SK-N-SH treated with all-trans-retinoic acid at 6 μM for 48 hours (cell line): ENCODE measurements at regions not wholly inside any gene's neighbourhood (a gene's known extent, or its start where the extent isn't known, plus 50 kb on each side); places are given as distances from the start of the nearest gene placed in this dataset.

Source experiments
- ATAC-seq: fragments of 200-7000 bp; cut with Tn5 transposase; 3 replicates; pipeline ENCODE4 v1.9.1; 2020; ENCODE audit warnings: mild to moderate bottlenecking, moderate library complexity
- ARNTL ChIP-seq: fragments of 450-650 bp; formaldehyde crosslinking; IDR thresholded peaks from 2 replicates; pipeline ENCODE4 v1.5.0; 2020; ENCODE audit warnings: low read depth, mild to moderate bottlenecking, moderate library complexity, borderline replicate concordance
- BACH2 ChIP-seq: fragments of 250-450 bp; sonication (Bioruptor Pico); IDR thresholded peaks from 2 replicates; pipeline ENCODE4 v1.9.0; 2021; ENCODE audit warnings: mild to moderate bottlenecking, borderline replicate concordance
- CSDC2 ChIP-seq: fragments of 250-450 bp; sonication (Bioruptor Pico); IDR thresholded peaks from 2 replicates; pipeline ENCODE4 v1.5.0; 2020; ENCODE audit warnings: mild to moderate bottlenecking, moderate library complexity
- ESRRG ChIP-seq: fragments of 250-450 bp; sonication (Bioruptor Pico); IDR thresholded peaks from 2 replicates; pipeline ENCODE4 v1.6.1; 2021; ENCODE audit warnings: mild to moderate bottlenecking
- GLIS3 ChIP-seq: fragments of 250-450 bp; sonication (Bioruptor Pico); IDR thresholded peaks from 2 replicates; pipeline ENCODE4 v1.5.0; 2020; ENCODE audit warnings: mild to moderate bottlenecking, moderate library complexity
- ISL1 ChIP-seq: fragments of 250-450 bp; sonication (Bioruptor Pico); IDR thresholded peaks from 2 replicates; pipeline ENCODE4 v2.1.2; 2022; ENCODE audit warnings: mild to moderate bottlenecking, moderate library complexity
- OSR1 ChIP-seq: fragments of 250-450 bp; sonication (Bioruptor Pico); IDR thresholded peaks from 2 replicates; pipeline ENCODE4 v1.8.0; 2022; ENCODE audit warnings: moderate library complexity, mild to moderate bottlenecking, inconsistent platforms
- PPARA ChIP-seq: fragments of 250-450 bp; sonication (Bioruptor Pico); IDR thresholded peaks from 2 replicates; pipeline ENCODE4 v1.5.0; 2020; ENCODE audit warnings: mild to moderate bottlenecking, borderline replicate concordance
- RARB ChIP-seq: fragments of 250-450 bp; sonication (Bioruptor Pico); IDR thresholded peaks from 2 replicates; pipeline ENCODE4 v1.8.0; 2021; ENCODE audit warnings: mild to moderate bottlenecking, moderate library complexity
- TCF4 ChIP-seq: fragments of 250-450 bp; sonication (Bioruptor Pico); IDR thresholded peaks from 2 replicates; pipeline ENCODE4 v1.8.0; 2021; ENCODE audit warnings: mild to moderate bottlenecking, moderate library complexity, borderline replicate concordance
- ZC3H10 ChIP-seq: fragments of 250-450 bp; sonication (Bioruptor Pico); IDR thresholded peaks from 2 replicates; pipeline ENCODE4 v1.5.1; 2021; ENCODE audit warnings: mild to moderate bottlenecking, moderate library complexity
- ZFP3 ChIP-seq: fragments of 250-450 bp; sonication (Bioruptor Pico); IDR thresholded peaks from 2 replicates; pipeline ENCODE4 v1.5.0; 2020; ENCODE audit warnings: mild to moderate bottlenecking, moderate library complexity
- ZFP30 ChIP-seq: fragments of 450-650 bp; formaldehyde crosslinking; IDR thresholded peaks from 2 replicates; pipeline ENCODE4 v1.5.0; 2022; ENCODE audit warnings: mild to moderate bottlenecking, moderate library complexity
- ZNF565 ChIP-seq: fragments of 450-650 bp; formaldehyde crosslinking; conservative IDR thresholded peaks from 2 replicates; pipeline ENCODE4 v1.5.0; 2020; ENCODE audit warnings: low read depth, mild to moderate bottlenecking, moderate library complexity
- ZNF70 ChIP-seq: fragments of 450-650 bp; formaldehyde crosslinking; IDR thresholded peaks from 2 replicates; pipeline ENCODE4 v1.5.0; 2020; ENCODE audit warnings: mild to moderate bottlenecking, moderate library complexity
- ZNF8 ChIP-seq: fragments of 450-650 bp; formaldehyde crosslinking; IDR thresholded peaks from 2 replicates; pipeline ENCODE4 v1.5.0; 2020; ENCODE audit warnings: mild to moderate bottlenecking, moderate library complexity
- TF ChIP-seq, protein P1 (sequence below): fragments of 250-450 bp; sonication (Bioruptor Pico); IDR thresholded peaks from 2 replicates; pipeline ENCODE4 v1.5.1; 2020; ENCODE audit warnings: low read depth, mild to moderate bottlenecking, moderate library complexity
- TF ChIP-seq, protein P2 (sequence below): fragments of 250-450 bp; sonication (Bioruptor Pico); IDR thresholded peaks from 2 replicates; pipeline ENCODE4 v1.8.0; 2020; ENCODE audit warnings: mild to moderate bottlenecking, moderate library complexity, borderline replicate concordance
- TF ChIP-seq, protein P3 (sequence below): fragments of 250-450 bp; sonication (Bioruptor Pico); IDR thresholded peaks from 2 replicates; pipeline ENCODE4 v1.5.0; 2020; ENCODE audit warnings: mild to moderate bottlenecking, moderate library complexity
- TF ChIP-seq, protein P4 (sequence below): fragments of 250-450 bp; sonication (Bioruptor Pico); IDR thresholded peaks from 2 replicates; pipeline ENCODE4 v1.5.1; 2021; ENCODE audit warnings: mild to moderate bottlenecking, moderate library complexity
- TF ChIP-seq, protein P5 (sequence below): fragments of 250-450 bp; sonication (Bioruptor Pico); IDR thresholded peaks from 2 replicates; pipeline ENCODE4 v1.8.0; 2021; ENCODE audit warnings: low read depth, mild to moderate bottlenecking, moderate library complexity, borderline replicate concordance

DNA sequence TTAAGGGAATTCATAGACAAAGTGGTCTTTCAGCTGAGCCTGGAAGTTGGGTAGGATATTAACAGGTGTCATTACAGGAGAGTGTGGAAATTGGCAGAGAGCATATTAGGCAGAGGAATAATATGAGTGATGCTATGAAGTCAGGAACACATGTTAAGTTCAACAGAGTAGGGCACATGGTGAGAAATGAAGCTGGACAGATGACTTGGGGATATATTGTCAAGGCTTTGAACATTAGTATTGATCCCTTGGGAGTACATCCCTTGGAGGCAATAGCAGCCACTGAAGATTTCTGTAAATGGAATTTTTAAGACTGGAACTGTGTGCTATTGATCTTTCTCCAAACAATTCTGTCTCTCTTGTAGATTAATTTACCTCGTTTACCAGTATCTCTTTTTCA is 170.7 kb downstream of the SCG2 start:
- no peak for TF ChIP-seq ZFP30
- TF ChIP-seq, protein P1, sequence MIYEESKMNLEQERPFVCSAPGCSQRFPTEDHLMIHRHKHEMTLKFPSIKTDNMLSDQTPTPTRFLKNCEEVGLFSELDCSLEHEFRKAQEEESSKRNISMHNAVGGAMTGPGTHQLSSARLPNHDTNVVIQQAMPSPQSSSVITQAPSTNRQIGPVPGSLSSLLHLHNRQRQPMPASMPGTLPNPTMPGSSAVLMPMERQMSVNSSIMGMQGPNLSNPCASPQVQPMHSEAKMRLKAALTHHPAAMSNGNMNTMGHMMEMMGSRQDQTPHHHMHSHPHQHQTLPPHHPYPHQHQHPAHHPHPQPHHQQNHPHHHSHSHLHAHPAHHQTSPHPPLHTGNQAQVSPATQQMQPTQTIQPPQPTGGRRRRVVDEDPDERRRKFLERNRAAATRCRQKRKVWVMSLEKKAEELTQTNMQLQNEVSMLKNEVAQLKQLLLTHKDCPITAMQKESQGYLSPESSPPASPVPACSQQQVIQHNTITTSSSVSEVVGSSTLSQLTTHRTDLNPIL, result no peak
- TF ChIP-seq ISL1 (CRISPR knock-in tag), result no peak
- no peak for TF ChIP-seq ESRRG (CRISPR knock-in tag)
- TF ChIP-seq, protein P2, sequence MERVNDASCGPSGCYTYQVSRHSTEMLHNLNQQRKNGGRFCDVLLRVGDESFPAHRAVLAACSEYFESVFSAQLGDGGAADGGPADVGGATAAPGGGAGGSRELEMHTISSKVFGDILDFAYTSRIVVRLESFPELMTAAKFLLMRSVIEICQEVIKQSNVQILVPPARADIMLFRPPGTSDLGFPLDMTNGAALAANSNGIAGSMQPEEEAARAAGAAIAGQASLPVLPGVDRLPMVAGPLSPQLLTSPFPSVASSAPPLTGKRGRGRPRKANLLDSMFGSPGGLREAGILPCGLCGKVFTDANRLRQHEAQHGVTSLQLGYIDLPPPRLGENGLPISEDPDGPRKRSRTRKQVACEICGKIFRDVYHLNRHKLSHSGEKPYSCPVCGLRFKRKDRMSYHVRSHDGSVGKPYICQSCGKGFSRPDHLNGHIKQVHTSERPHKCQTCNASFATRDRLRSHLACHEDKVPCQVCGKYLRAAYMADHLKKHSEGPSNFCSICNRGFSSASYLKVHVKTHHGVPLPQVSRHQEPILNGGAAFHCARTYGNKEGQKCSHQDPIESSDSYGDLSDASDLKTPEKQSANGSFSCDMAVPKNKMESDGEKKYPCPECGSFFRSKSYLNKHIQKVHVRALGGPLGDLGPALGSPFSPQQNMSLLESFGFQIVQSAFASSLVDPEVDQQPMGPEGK (CRISPR knock-in tag), result no peak
- no peak for TF ChIP-seq BACH2 (CRISPR knock-in tag)
- TF ChIP-seq ZNF8 (CRISPR knock-in tag), result no peak
- TF ChIP-seq PPARA (CRISPR knock-in tag), result no peak
- no peak for TF ChIP-seq ZNF70
- no peak for TF ChIP-seq GLIS3
- TF ChIP-seq, protein P3, sequence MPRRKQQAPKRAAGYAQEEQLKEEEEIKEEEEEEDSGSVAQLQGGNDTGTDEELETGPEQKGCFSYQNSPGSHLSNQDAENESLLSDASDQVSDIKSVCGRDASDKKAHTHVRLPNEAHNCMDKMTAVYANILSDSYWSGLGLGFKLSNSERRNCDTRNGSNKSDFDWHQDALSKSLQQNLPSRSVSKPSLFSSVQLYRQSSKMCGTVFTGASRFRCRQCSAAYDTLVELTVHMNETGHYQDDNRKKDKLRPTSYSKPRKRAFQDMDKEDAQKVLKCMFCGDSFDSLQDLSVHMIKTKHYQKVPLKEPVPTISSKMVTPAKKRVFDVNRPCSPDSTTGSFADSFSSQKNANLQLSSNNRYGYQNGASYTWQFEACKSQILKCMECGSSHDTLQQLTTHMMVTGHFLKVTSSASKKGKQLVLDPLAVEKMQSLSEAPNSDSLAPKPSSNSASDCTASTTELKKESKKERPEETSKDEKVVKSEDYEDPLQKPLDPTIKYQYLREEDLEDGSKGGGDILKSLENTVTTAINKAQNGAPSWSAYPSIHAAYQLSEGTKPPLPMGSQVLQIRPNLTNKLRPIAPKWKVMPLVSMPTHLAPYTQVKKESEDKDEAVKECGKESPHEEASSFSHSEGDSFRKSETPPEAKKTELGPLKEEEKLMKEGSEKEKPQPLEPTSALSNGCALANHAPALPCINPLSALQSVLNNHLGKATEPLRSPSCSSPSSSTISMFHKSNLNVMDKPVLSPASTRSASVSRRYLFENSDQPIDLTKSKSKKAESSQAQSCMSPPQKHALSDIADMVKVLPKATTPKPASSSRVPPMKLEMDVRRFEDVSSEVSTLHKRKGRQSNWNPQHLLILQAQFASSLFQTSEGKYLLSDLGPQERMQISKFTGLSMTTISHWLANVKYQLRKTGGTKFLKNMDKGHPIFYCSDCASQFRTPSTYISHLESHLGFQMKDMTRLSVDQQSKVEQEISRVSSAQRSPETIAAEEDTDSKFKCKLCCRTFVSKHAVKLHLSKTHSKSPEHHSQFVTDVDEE, result no peak
- no peak for TF ChIP-seq TCF4 (CRISPR knock-in tag)
- no peak for TF ChIP-seq ZFP3 (CRISPR knock-in tag)
- no peak for TF ChIP-seq CSDC2 (CRISPR knock-in tag)
- TF ChIP-seq, protein P4, sequence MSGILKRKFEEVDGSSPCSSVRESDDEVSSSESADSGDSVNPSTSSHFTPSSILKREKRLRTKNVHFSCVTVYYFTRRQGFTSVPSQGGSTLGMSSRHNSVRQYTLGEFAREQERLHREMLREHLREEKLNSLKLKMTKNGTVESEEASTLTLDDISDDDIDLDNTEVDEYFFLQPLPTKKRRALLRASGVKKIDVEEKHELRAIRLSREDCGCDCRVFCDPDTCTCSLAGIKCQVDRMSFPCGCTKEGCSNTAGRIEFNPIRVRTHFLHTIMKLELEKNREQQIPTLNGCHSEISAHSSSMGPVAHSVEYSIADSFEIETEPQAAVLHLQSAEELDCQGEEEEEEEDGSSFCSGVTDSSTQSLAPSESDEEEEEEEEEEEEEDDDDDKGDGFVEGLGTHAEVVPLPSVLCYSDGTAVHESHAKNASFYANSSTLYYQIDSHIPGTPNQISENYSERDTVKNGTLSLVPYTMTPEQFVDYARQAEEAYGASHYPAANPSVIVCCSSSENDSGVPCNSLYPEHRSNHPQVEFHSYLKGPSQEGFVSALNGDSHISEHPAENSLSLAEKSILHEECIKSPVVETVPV, result no peak
- TF ChIP-seq RARB, result no peak
- TF ChIP-seq ZC3H10 (CRISPR knock-in tag), result no peak
- TF ChIP-seq, all 23 proteins: peak for 0
- no peak for ATAC-seq

DNA sequence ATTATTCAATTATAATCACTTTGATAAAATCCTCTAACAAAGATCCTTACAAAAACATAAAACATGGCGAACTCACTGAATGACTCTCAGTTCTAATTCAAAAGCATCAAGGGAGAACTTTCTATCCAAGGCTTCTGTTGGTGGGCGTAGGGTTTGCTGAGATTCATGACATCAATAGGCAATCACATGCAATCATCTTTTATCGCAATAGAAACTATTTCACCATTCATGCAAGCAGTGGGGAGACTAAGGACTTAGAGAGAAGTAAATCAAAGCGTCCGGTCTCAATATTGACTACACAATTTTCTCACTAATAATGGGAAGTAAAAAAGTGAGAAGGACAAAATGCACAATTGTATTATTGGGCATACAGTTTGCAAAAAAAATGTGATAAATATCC is 168.7 kb downstream of the SCG2 start:
- no peak for ATAC-seq
- TF ChIP-seq ARNTL (CRISPR knock-in tag), result no peak
- TF ChIP-seq, all 23 proteins: peak for 0

DNA sequence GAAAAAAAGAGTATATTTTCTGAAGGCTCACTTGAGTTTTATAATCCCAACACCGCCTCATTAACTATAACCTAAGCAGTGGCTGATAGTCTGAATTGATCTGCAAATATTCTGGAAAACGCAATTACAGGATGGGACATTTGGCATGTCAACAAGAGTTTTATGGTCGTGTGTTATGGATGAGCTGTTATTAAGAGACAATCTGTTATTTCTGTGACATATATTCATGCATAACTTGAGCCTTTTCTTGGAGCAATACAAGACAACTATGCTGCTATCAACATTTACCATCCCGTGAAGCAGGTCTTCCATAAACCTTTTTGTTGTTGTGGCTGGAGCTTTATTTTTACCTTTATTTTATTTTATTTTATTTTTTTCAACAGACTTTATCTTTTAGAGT is 164.4 kb downstream of the SCG2 start:
- ATAC-seq, result no peak
- TF ChIP-seq, protein P3, result no peak
- TF ChIP-seq ZNF565, result no peak
- no peak for TF ChIP-seq GLIS3
- no peak for TF ChIP-seq OSR1
- no peak for TF ChIP-seq ARNTL (CRISPR knock-in tag)
- TF ChIP-seq ZFP3 (CRISPR knock-in tag), result no peak

DNA sequence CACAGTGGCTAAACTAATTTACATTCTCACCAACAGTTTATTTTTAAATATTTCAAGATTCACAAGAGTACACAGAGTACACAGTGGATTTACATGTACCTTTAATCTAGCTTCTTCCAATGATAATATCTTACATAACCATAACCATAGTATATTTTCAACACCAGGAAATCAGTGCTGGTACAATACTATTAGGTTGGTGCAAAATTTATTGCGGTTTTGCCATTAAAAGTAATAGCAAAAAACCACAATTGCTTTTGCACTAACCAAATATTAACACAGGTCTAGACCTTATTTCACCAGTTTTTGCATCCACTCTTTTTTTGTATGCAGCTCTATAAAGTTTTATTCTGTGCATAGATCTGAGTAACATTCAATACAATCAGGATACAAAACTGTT is 163.0 kb downstream of the SCG2 start:
- ATAC-seq, result no peak
- TF ChIP-seq ISL1 (CRISPR knock-in tag) (no peak), ZFP3 (CRISPR knock-in tag) (no peak), TCF4 (CRISPR knock-in tag) (no peak), ZNF70 (no peak), ESRRG (CRISPR knock-in tag) (no peak), BACH2 (CRISPR knock-in tag) (no peak)
- TF ChIP-seq, protein P5, sequence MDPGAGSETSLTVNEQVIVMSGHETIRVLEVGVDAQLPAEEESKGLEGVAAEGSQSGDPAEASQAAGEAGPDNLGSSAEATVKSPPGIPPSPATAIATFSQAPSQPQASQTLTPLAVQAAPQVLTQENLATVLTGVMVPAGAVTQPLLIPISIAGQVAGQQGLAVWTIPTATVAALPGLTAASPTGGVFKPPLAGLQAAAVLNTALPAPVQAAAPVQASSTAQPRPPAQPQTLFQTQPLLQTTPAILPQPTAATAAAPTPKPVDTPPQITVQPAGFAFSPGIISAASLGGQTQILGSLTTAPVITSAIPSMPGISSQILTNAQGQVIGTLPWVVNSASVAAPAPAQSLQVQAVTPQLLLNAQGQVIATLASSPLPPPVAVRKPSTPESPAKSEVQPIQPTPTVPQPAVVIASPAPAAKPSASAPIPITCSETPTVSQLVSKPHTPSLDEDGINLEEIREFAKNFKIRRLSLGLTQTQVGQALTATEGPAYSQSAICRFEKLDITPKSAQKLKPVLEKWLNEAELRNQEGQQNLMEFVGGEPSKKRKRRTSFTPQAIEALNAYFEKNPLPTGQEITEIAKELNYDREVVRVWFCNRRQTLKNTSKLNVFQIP (CRISPR knock-in tag), result no peak
- TF ChIP-seq, protein P3, result no peak
